ENCODE measurements at regions not wholly inside any gene's neighbourhood (a gene's known extent, or its start where the extent isn't known, plus 50 kb on each side); places are given as distances from the start of the nearest gene placed in this dataset.

DNA sequence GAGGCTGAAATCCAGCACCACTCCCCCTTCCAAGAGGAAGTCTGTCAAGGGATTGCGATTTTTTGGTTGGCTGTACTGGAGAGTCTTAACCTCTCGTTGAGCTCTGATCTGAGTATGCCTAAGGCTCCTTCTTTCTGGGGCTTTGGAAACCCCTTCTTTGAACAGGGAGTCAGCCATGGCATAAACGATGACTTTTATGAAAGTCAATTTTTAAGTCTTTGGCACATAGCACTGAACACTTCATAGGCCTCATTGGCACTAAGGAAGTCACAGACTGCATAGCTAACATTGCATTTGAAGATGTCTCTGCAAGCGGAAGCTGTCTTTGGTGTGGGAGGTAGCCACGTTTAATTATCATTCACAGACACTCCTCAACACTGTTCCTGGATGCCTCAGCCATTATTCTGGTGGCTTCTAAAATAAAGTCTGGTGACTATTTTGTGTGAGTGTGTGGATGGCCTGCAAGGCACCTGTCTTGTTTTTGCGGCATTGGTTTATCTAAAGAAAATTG, 148.2 kb upstream of the NCK2 start:
- no peak for DNase-seq (ENCODE audit: low read depth)

- no peak for DNase-seq (ENCODE audit: low read depth)
Measured at GRCh38 chr2:105595536-105595935, 149.2 kb upstream of the NCK2 start.

GRCh38 chr2:105593221-105593967, 151.3 kb upstream of the NCK2 start:
- DNase-seq (ENCODE audit: low read depth) = no peak

GRCh38 chr2:105592288-105592687, 152.4 kb upstream of the NCK2 start:
- no peak for DNase-seq (ENCODE audit: low read depth)

- DNase-seq (ENCODE audit: low read depth) = no peak
Measured at GRCh38 chr2:105590780-105591660, 153.7 kb upstream of the NCK2 start.

- no peak for DNase-seq (ENCODE audit: low read depth)
Measured at GRCh38 chr2:105588581-105588980, 156.1 kb upstream of the NCK2 start.

- no peak for DNase-seq (ENCODE audit: low read depth)
Measured at GRCh38 chr2:105587637-105588036, 157.1 kb upstream of the NCK2 start.

GRCh38 chr2:105584435-105585010, 160.2 kb upstream of the NCK2 start:
- no peak for DNase-seq (ENCODE audit: low read depth)

DNA sequence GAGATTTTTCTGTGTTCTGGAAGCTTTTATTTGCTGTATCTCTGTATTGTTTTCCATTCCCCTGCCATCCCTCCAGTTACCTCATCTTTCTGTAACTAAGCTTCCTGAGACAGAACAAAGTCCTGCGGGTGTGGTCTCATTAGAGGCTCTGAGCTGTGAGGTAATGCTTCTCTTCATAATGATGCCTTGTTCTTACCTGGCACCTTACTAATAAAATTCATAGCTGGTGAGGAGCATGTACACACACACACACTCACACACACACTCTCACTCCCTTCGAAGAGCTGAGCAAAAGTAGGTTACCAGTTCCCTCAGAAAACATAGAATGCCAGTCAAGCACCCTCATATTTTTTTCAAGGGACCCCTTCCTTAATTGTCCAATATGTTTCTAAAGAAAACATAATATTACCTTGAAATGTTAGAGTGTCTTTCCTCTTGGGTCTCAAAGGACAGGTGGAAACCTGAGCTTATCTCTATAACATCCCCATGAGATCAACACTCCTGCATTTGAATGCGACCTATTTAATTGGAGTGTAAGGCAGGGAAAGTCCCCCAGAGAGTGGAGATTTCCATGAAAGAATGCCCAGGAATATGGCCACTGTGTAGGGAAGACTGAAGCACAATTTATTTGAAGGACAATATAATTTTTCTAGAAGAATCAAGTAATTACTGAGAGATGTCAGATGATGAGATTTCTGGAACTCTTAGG, 161.6 kb upstream of the NCK2 start:
- DNase-seq (ENCODE audit: low read depth) = no peak

GRCh38 chr2:105581555-105581944, 163.2 kb upstream of the NCK2 start:
- no peak for DNase-seq (ENCODE audit: low read depth)

DNA sequence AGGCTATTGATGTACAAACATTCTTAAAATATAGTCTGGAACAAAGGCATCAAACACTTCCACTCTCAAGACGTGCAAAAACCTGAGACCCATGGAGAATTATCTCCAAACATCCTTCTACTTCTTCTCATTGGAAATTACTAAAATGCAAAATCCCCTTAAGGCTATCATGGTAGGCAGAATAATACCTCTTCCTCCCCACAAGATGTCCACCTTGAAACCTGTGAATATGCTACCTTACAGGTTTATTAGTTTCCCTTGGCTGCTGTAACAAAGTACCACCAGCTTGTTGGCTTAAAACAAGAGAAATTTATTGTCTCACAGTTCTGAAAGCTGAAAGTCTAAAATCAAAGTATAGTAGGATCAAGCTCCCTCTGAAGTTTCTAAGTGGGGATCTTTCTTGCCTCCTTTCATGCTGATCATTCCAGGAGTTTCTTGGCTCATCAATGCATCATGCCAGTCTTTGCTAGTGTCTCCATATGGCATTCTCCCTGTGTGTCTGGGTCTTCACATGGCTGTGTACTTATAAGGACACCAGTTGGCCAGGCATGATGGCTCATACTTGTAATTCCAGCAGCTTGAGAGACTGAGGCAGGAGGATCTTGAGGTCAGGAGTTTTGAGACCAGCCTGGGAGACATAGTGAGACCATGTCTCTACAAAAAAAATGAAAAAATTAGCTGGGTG, 163.7 kb upstream of the NCK2 start:
- no peak for DNase-seq (ENCODE audit: low read depth)

- no peak for DNase-seq (ENCODE audit: low read depth)
Measured at GRCh38 chr2:105580216-105580615, 164.5 kb upstream of the NCK2 start.

DNA sequence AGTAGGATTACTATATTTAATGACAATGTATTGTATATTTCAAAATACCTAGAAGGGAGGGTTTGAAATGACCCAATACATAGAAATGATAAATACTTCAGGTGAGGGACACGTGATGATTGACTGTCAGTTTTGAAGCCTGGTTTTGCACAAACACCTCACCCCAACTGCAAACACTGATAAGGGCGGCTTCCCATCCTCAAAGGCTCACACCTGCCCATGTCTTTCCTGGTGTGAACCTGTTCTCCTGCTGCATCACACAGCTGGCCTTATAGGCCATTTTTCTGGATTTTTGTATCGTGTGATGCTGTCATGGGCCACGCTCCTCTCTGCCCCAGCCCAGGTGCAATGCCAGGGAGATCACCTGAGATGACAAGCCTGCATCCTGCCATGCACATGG, 166.5 kb upstream of the NCK2 start:
- no peak for DNase-seq (ENCODE audit: low read depth)

DNA sequence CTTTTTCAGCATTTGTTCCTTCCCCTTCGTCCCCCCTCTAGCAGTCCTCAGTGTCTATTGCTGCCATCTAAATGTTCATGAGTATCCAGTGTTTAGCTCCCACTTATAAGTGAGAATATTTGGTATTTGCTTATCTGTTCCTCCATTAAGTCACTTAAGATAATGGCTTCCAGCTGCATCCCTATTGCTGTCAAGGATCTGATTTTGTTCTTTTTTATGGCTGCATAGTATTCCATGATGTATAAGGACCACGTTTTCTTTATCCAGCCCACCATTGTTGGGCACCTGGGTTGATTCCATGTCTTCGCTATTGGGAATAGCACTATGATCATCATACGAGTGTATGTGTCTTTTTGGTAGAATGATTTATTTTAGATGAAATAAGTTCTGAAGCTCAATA, 166.9 kb upstream of the NCK2 start:
- no peak for DNase-seq (ENCODE audit: low read depth)

DNA sequence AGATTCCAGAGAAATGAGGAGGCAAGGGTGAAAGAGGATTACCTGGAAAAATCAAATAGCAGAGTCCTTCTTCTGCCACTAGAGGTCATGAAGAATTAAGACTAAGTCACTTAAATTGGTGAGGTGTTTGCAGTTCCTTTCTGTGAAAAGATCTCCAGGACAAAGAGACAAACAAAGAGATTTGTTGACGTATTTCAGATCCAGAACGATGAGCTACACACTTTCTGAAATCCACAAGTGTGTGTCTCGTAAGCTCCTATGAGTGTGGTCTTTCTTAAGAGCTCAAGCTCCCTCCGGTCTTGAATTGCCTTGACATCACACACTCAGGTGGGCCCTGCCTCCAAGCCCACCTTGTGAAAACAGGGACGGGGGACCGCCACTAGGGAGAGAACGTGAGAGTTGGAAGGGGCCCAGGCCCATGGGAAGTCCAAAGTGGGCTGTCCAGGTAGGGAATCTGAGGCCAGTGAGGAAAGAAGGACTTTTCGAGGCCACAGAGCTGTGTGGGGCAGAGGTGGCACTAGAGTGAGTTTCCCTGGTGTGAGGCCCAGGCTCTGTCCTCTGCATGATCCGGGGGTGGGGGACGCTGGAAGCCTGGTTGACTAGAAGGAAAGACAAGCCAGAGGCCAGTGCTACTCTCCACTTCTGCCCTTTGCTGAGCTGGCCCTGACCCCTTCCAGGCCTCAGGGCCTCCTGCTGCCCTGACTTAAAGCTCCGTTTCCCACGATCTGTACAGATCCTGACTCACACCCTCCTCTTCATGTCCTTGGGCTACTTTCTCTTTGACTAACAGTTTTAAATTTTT, 168.1 kb upstream of the NCK2 start:
- peak; percentile 41 for DNase-seq (ENCODE audit: low read depth)

- no peak for DNase-seq (ENCODE audit: low read depth)
Measured at GRCh38 chr2:105576050-105576439, 168.7 kb upstream of the NCK2 start.

DNA sequence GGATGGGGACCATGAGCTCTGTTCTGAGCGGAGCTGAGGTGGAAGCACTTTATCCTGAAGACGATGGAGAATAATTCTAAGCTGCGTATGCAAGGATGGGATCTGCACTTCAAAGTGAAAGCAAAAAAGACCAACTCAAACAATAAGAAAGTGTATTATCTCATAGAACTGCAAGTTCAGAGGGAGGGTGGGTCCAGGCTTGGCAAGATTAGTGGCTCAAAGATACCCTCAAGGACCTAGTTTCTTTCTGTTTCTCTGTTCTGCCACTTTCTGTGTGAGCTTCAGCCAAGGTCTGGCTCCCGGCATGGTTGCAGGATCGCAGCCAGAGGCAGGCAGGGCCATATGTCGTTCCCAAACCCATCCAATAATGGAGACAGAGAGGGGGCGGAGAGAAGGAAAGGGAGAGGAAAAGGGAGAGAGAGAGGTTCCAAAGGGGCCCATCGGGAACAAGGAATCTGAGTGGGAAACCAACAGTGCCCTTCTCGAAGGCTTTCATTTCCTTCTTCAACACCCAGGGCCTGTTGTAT, 169.2 kb upstream of the NCK2 start:
- no peak for DNase-seq (ENCODE audit: low read depth)

GRCh38 chr2:105574796-105575344, 169.8 kb upstream of the NCK2 start:
- no peak for DNase-seq (ENCODE audit: low read depth)

GRCh38 chr2:105573910-105574655, 170.6 kb upstream of the NCK2 start:
- DNase-seq (ENCODE audit: low read depth) = no peak

All from LHCN-M2 (cell line).